Activated CD8-positive, alpha-beta T cell treated with anti-CD3 and anti-CD28 coated beads for 36 hours (primary cell): ENCODE measurements at regions not wholly inside any gene's neighbourhood (a gene's known extent, or its start where the extent isn't known, plus 50 kb on each side); places are given as distances from the start of the nearest gene placed in this dataset.

Source experiments
- ATAC-seq: fragments of 200-7000 bp; cut with Tn5 transposase; one replicate; pipeline ENCODE4 v1.10.0; 2021; ENCODE audit warnings: mild to moderate bottlenecking, moderate library complexity
- CTCF ChIA-PET: fragments of 350-600 bp; sonication (Branson Sonifier 250); formaldehyde crosslinking; loops from one replicate; lab custom pipeline; 2021; ENCODE audit warnings: antibody characterized with exemption; lab: Charles Lee
- POLR2A ChIA-PET: fragments of 350-600 bp; sonication (Branson Sonifier 250); formaldehyde crosslinking; loops from one replicate; lab custom pipeline; 2021; ENCODE audit warnings: antibody characterized with exemption; lab: Charles Lee
- DNase-seq: peaks from one replicate; pipeline ENCODE4 v3.0.0-alpha.2; 2020
- H3K27ac Mint-ChIP-seq: one replicate; pipeline ENCODE4 v1.8.0; 2021; ENCODE audit warnings: mild to moderate bottlenecking, mixed read lengths
- H3K27me3 Mint-ChIP-seq: one replicate; pipeline ENCODE4 v1.8.0; 2021; ENCODE audit warnings: mixed read lengths
- H3K36me3 Mint-ChIP-seq: one replicate; pipeline ENCODE4 v1.8.0; 2021; ENCODE audit warnings: low read depth, mixed read lengths
- H3K4me1 Mint-ChIP-seq: one replicate; pipeline ENCODE4 v1.8.0; 2021; ENCODE audit warnings: low read depth, mixed read lengths
- H3K4me3 Mint-ChIP-seq: one replicate; pipeline ENCODE4 v1.8.0; 2021; ENCODE audit warnings: mild to moderate bottlenecking, moderate library complexity, mixed read lengths
- H3K9me3 Mint-ChIP-seq: one replicate; pipeline ENCODE4 v1.8.0; 2021; ENCODE audit warnings: mixed read lengths
- CTCF ChIP-seq: fragments of 200-600 bp; IDR thresholded peaks from one replicate; pipeline ENCODE4 v1.8.0; 2022; ENCODE audit warnings: antibody characterized with exemption, mild to moderate bottlenecking
- intact Hi-C: fragments of 100-400 bp; cut with micrococcal nuclease; formaldehyde crosslinking; loops from one replicate; pipeline ENCODE4 v1.10.0; 2022

- no peaks in the 10 kb centered on the region for H3K36me3 Mint-ChIP-seq
- no peak for TF ChIP-seq CTCF
- no peaks in the 10 kb centered on the region for H3K4me1 Mint-ChIP-seq
- DNase-seq, result no peak
- ATAC-seq, result no peak
- intact Hi-C loops, result no loop called here
- CTCF ChIA-PET, result no interaction called here
- peaks cover 2% of the 10 kb centered on the region for H3K27me3 Mint-ChIP-seq
- POLR2A ChIA-PET, result no interaction called here
- no peak overlapping the region for H3K27ac Mint-ChIP-seq
- no peaks in the 10 kb centered on the region for H3K9me3 Mint-ChIP-seq
- H3K4me3 Mint-ChIP-seq, result no peak overlapping the region
Observed at GRCh38 chr9:107628444-107628843, 138.9 kb upstream of the KLF4 start.

- Mint-ChIP-seq H3K27ac (no peak overlapping the region), H3K9me3 (no peaks in the 10 kb centered on the region), H3K27me3 (peaks cover 2% of the 10 kb centered on the region), H3K4me1 (no peaks in the 10 kb centered on the region), H3K36me3 (no peaks in the 10 kb centered on the region), H3K4me3 (no peak overlapping the region)
- no peak for TF ChIP-seq CTCF
- no peak for ATAC-seq
- CTCF ChIA-PET, result no interaction called here
- POLR2A ChIA-PET, result no interaction called here
- intact Hi-C loops, result no loop called here
- no peak for DNase-seq
Observed at GRCh38 chr9:107627781-107628180, 138.2 kb upstream of the KLF4 start.

GRCh38 chr9:107626118-107626517 lies 136.5 kb upstream of the KLF4 start:
- no peak for DNase-seq
- H3K36me3 Mint-ChIP-seq, result no peaks in the 10 kb centered on the region
- no peak for TF ChIP-seq CTCF
- no peak overlapping the region for H3K4me3 Mint-ChIP-seq
- no peaks in the 10 kb centered on the region for H3K9me3 Mint-ChIP-seq
- no peaks in the 10 kb centered on the region for H3K4me1 Mint-ChIP-seq
- no peaks in the 10 kb centered on the region for H3K27me3 Mint-ChIP-seq
- POLR2A ChIA-PET, result no interaction called here
- CTCF ChIA-PET, result no interaction called here
- intact Hi-C loops, result no loop called here
- ATAC-seq, result no peak
- H3K27ac Mint-ChIP-seq, result no peak overlapping the region

- DNase-seq, result no peak
- intact Hi-C loops, result no loop called here
- Mint-ChIP-seq H3K27me3 (no peaks in the 10 kb centered on the region), H3K4me1 (no peaks in the 10 kb centered on the region), H3K36me3 (no peaks in the 10 kb centered on the region), H3K27ac (no peak overlapping the region), H3K4me3 (no peak overlapping the region), H3K9me3 (no peaks in the 10 kb centered on the region)
- ATAC-seq, result no peak
- ChIA-PET POLR2A (no interaction called here), CTCF (no interaction called here)
- no peak for TF ChIP-seq CTCF
Observed at GRCh38 chr9:107625383-107625984, 135.9 kb upstream of the KLF4 start.

- Mint-ChIP-seq H3K36me3 (no peaks in the 10 kb centered on the region), H3K9me3 (no peaks in the 10 kb centered on the region), H3K27me3 (no peaks in the 10 kb centered on the region), H3K4me3 (no peak overlapping the region), H3K4me1 (no peaks in the 10 kb centered on the region), H3K27ac (no peak overlapping the region)
- ATAC-seq (no peak), DNase-seq (no peak)
- intact Hi-C loops, result no loop called here
- TF ChIP-seq CTCF, result no peak
- CTCF ChIA-PET, result no interaction called here
- POLR2A ChIA-PET, result no interaction called here
Observed at GRCh38 chr9:107624234-107624948, 134.8 kb upstream of the KLF4 start.
